MM.1S (cell line): ENCODE measurements at regions not wholly inside any gene's neighbourhood (a gene's known extent, or its start where the extent isn't known, plus 50 kb on each side); places are given as distances from the start of the nearest gene placed in this dataset.
A peak's percentile ranks its signal among the peaks of the same experiment; 100 is the strongest.

Source experiments
- DNase-seq: peaks from one replicate; pipeline ENCODE4 v3.0.0-alpha.2; 2015
- H2AFZ ChIP-seq: fragments of 300-600 bp; sonication (generic); 2 replicates; pipeline ENCODE4 v1.6.0; 2016; ENCODE audit warnings: antibody characterized with exemption, low read length
- H3F3A ChIP-seq: fragments of 300-600 bp; sonication (generic); 2 replicates; pipeline ENCODE4 v1.6.1; 2016; ENCODE audit warnings: mild to moderate bottlenecking, antibody characterized with exemption, low read length, moderate library complexity, mixed read lengths; ENCODE audit not compliant: insufficient read depth
- H3K27ac ChIP-seq: fragments of 300-600 bp; sonication (generic); 2 replicates; pipeline ENCODE4 v1.5.1; 2016; ENCODE audit warnings: mild to moderate bottlenecking, low read length
- H3K27me3 ChIP-seq: fragments of 300-600 bp; sonication (generic); replicated peaks from 2 replicates; pipeline ENCODE4 v1.6.0; 2016; ENCODE audit warnings: low read length; ENCODE audit not compliant: insufficient read depth
- H3K36me3 ChIP-seq: fragments of 300-600 bp; sonication (generic); replicated peaks from 2 replicates; pipeline ENCODE4 v1.6.1; 2016; ENCODE audit warnings: mild to moderate bottlenecking, low read length, mixed read lengths; ENCODE audit not compliant: insufficient read depth
- H3K4me1 ChIP-seq: fragments of 300-600 bp; sonication (generic); 2 replicates; pipeline ENCODE4 v1.6.1; 2016; ENCODE audit warnings: low read length, mixed read lengths
- H3K4me2 ChIP-seq: fragments of 300-600 bp; sonication (generic); 2 replicates; pipeline ENCODE4 v1.6.0; 2016; ENCODE audit warnings: low read depth, low read length
- H3K4me3 ChIP-seq: fragments of 300-600 bp; sonication (generic); 2 replicates; pipeline ENCODE4 v1.5.1; 2016; ENCODE audit warnings: low read length, mixed read lengths
- H3K79me2 ChIP-seq: fragments of 300-600 bp; sonication (generic); 2 replicates; pipeline ENCODE4 v1.6.1; 2016; ENCODE audit warnings: mixed run types, low read length, mixed read lengths
- H3K9ac ChIP-seq: fragments of 300-600 bp; sonication (generic); 2 replicates; pipeline ENCODE4 v1.6.1; 2016; ENCODE audit warnings: low read length, mixed read lengths
- H3K9me2 ChIP-seq: fragments of 300-600 bp; sonication (generic); replicated peaks from 2 replicates; pipeline ENCODE4 v1.6.1; 2016; ENCODE audit warnings: mild to moderate bottlenecking, low read length, mixed read lengths; ENCODE audit not compliant: insufficient read depth
- H3K9me3 ChIP-seq: fragments of 300-600 bp; sonication (generic); replicated peaks from 2 replicates; pipeline ENCODE4 v1.6.1; 2016; ENCODE audit warnings: mild to moderate bottlenecking, low read length, mixed read lengths; ENCODE audit not compliant: insufficient read depth
- H4K20me1 ChIP-seq: fragments of 300-600 bp; sonication (generic); 2 replicates; pipeline ENCODE4 v1.6.1; 2016; ENCODE audit warnings: mild to moderate bottlenecking, low read length, moderate library complexity, mixed read lengths; ENCODE audit not compliant: insufficient read depth
- EZH2 ChIP-seq: fragments of 300-600 bp; sonication (generic); optimal IDR thresholded peaks from 2 replicates; pipeline ENCODE3; 2017; ENCODE audit warnings: low read depth, mild to moderate bottlenecking, antibody characterized with exemption, low read length, mixed read lengths
- EZH2phosphoT487 ChIP-seq: fragments of 300-600 bp; sonication (generic); IDR thresholded peaks from 2 replicates; pipeline ENCODE4 v1.6.1; 2018; ENCODE audit warnings: antibody characterized with exemption, low read length
- TF ChIP-seq, protein P1 (sequence below): fragments of 300-600 bp; sonication (generic); IDR thresholded peaks from 2 replicates; pipeline ENCODE4 v1.5.1; 2016; ENCODE audit warnings: antibody characterized with exemption, low read length, mixed read lengths

DNA sequence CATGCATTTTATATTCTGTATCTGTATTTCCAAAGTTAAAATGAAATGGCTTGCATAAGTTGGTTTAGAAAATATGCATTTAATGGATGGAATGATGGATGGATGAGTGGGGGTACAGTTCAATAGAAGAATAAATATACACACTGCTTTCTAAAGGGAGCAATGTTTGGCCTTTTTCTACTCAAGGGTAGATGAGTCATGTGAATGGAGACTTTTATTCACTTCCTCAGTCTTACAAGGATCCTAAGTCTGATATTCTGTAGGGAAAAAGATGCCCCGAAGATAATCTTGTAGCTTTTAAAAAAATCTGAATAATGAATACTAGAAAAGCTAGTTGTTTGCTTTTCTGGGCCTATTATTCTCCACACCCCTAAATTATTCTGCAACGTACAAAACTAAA is 2112.1 kb downstream of the MAT2B start:
- Histone ChIP-seq H3K9me3 (no peaks in the 10 kb centered on the region), H3K27ac (no peak overlapping the region), H3K4me3 (no peak overlapping the region), H3K79me2 (no peaks in the 10 kb centered on the region), H4K20me1 (no peaks in the 10 kb centered on the region), H2AFZ (no peak overlapping the region), H3K4me2 (no peak overlapping the region), H3K9me2 (no peaks in the 10 kb centered on the region), H3K27me3 (no peaks in the 10 kb centered on the region), H3K36me3 (no peaks in the 10 kb centered on the region), H3F3A (no peaks in the 10 kb centered on the region), H3K4me1 (no peaks in the 10 kb centered on the region), H3K9ac (no peak overlapping the region)
- TF ChIP-seq EZH2 (no peak), EZH2phosphoT487 (no peak)
- TF ChIP-seq, protein P1, sequence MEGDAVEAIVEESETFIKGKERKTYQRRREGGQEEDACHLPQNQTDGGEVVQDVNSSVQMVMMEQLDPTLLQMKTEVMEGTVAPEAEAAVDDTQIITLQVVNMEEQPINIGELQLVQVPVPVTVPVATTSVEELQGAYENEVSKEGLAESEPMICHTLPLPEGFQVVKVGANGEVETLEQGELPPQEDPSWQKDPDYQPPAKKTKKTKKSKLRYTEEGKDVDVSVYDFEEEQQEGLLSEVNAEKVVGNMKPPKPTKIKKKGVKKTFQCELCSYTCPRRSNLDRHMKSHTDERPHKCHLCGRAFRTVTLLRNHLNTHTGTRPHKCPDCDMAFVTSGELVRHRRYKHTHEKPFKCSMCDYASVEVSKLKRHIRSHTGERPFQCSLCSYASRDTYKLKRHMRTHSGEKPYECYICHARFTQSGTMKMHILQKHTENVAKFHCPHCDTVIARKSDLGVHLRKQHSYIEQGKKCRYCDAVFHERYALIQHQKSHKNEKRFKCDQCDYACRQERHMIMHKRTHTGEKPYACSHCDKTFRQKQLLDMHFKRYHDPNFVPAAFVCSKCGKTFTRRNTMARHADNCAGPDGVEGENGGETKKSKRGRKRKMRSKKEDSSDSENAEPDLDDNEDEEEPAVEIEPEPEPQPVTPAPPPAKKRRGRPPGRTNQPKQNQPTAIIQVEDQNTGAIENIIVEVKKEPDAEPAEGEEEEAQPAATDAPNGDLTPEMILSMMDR: no peak
- no peak for DNase-seq

DNA sequence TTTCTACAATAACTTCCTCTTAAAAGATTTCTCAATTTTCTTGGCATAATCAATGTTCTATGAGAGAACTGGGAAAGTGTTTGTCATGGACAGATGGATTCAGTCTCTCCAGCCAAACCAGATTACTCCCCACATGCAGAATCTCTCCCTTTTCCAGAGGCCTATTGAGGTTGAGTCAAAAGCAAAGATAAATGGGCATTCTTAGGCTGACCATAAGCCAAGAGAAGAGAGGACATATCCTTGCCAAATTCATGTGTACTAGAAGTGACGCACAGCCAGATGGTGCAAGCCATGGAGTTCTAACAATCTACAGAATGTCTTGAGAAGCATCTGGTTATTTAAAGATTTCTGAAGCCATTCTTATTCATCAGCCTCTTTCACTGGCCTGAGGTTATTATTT is 2115.0 kb downstream of the MAT2B start:
- H3K9ac ChIP-seq: no peak overlapping the region
- no peaks in the 10 kb centered on the region for H3K4me1 ChIP-seq
- no peaks in the 10 kb centered on the region for H3K9me3 ChIP-seq
- DNase-seq: no peak
- H3K4me2 ChIP-seq: no peak overlapping the region
- H3K4me3 ChIP-seq: no peak overlapping the region
- no peak overlapping the region for H3K27ac ChIP-seq
- H3K79me2 ChIP-seq: no peaks in the 10 kb centered on the region
- TF ChIP-seq, protein P1: no peak
- TF ChIP-seq EZH2: no peak
- no peak for TF ChIP-seq EZH2phosphoT487
- H3K27me3 ChIP-seq: no peaks in the 10 kb centered on the region
- no peaks in the 10 kb centered on the region for H3K9me2 ChIP-seq
- no peaks in the 10 kb centered on the region for H3K36me3 ChIP-seq
- no peaks in the 10 kb centered on the region for H4K20me1 ChIP-seq
- H2AFZ ChIP-seq: no peak overlapping the region
- H3F3A ChIP-seq: no peaks in the 10 kb centered on the region

DNA sequence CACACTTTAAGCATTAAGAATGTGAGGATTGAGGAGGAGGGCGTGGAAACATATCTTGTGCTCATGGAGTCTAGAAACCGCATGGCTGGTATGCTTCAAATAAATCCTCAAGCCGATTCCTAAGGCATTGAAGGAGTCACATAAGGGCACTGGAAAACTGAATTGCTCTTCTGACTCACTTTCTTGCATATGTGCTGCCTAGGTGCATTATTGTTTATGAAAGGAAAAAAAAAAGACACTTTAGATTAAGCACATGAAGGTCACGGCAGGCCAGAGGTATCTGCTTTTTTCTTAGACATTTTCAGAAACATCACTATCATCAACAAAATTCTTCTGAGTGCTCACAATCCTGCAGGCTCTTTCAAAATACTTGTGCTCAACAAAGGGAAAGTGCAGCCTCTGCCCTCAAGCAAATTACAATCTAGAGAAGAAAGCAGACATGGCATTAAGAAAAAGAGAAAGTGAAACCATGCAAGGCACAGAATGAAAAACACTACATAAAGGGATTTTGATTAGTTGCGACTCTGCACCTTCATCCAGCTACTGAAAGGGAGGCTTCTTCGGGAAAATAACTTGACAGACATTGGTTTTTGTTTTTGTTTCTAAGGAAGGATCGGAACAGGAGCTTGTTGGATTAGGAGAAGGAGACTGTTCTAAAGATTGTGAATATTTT is 2117.6 kb downstream of the MAT2B start:
- Histone ChIP-seq H3F3A (no peaks in the 10 kb centered on the region), H3K9me2 (no peaks in the 10 kb centered on the region), H3K9me3 (no peaks in the 10 kb centered on the region), H2AFZ (peak overlapping the region; percentile 18; the same call in 1 of the 2 replicates), H3K79me2 (no peaks in the 10 kb centered on the region), H3K4me3 (0 out of 2 replicates have a peak overlapping the region, but pooled peaks have one; percentile 5), H3K4me1 (no peaks in the 10 kb centered on the region), H3K27ac (no peak overlapping the region), H3K36me3 (no peaks in the 10 kb centered on the region), H3K4me2 (peak overlapping the region; percentile 40), H4K20me1 (no peaks in the 10 kb centered on the region), H3K27me3 (no peaks in the 10 kb centered on the region), H3K9ac (no peak overlapping the region)
- DNase-seq: peak; percentile 52
- TF ChIP-seq, protein P1: no peak
- TF ChIP-seq EZH2phosphoT487: no peak
- no peak for TF ChIP-seq EZH2
